Erythroblast (primary cell): ENCODE measurements at regions not wholly inside any gene's neighbourhood (a gene's known extent, or its start where the extent isn't known, plus 50 kb on each side); places are given as distances from the start of the nearest gene placed in this dataset.

Experiments used
- GATA1 ChIP-seq: IDR thresholded peaks from 2 replicates; pipeline ENCODE4 v1.6.1; 2011; ENCODE audit warnings: low read depth, mild to moderate bottlenecking, control low read depth, low read length, moderate library complexity
- POLR2A ChIP-seq: IDR thresholded peaks from 2 replicates; pipeline ENCODE4 v1.6.1; 2011; ENCODE audit warnings: mild to moderate bottlenecking, low read length

GRCh38 chr6:93817937-93818336, 398.6 kb upstream of the EPHA7 start:
- TF ChIP-seq POLR2A (no peak), GATA1 (no peak)
